ENCODE measurements at regions not wholly inside any gene's neighbourhood (a gene's known extent, or its start where the extent isn't known, plus 50 kb on each side); places are given as distances from the start of the nearest gene placed in this dataset.

GRCh38 chr22:25508161-25508560, 56.3 kb upstream of the GRK3 start:
- ChIA-PET POLR2A (no interaction called here), CTCF (interaction anchor here (0.6 kb wide), 1 partner anchor 45 kb away, joined by 3 read pairs; no protein-coding TSS in a partner anchor)
- Histone ChIP-seq H3K4me3 (ENCODE audit: low read depth, low read length) (no peak overlapping the region), H3K27me3 (ENCODE audit: control insufficient read depth, insufficient read depth, low read length) (no peaks in the 10 kb centered on the region), H3K9me3 (ENCODE audit: control insufficient read depth, insufficient read depth, low read length) (no peaks in the 10 kb centered on the region), H3K27ac (ENCODE audit: low read depth, low read length) (no peak overlapping the region)
- TF ChIP-seq CTCF (IDR thresholded peaks at IDR 0.05; ENCODE audit: low read depth, low read length): no peak
- DNase-seq (ENCODE audit: low read depth, low spot score): no peak

GRCh38 chr22:25508761-25509321, 55.6 kb upstream of the GRK3 start:
- Histone ChIP-seq H3K9me3 (ENCODE audit: control insufficient read depth, insufficient read depth, low read length) (no peaks in the 10 kb centered on the region), H3K4me3 (ENCODE audit: low read depth, low read length) (no peak overlapping the region), H3K27me3 (ENCODE audit: control insufficient read depth, insufficient read depth, low read length) (no peaks in the 10 kb centered on the region), H3K27ac (ENCODE audit: low read depth, low read length) (no peak overlapping the region)
- TF ChIP-seq CTCF (IDR thresholded peaks at IDR 0.05; ENCODE audit: low read depth, low read length): no peak
- ChIA-PET CTCF (interaction anchor here (0.6 kb wide), 1 partner anchor 46 kb away, joined by 3 read pairs; no protein-coding TSS in a partner anchor), POLR2A (no interaction called here)
- DNase-seq (ENCODE audit: low read depth, low spot score): no peak

- ChIA-PET POLR2A (no interaction called here), CTCF (interaction anchor here (0.6 kb wide), 1 partner anchor 47 kb away, joined by 3 read pairs; no protein-coding TSS in a partner anchor)
- no peak for DNase-seq (ENCODE audit: low read depth, low spot score)
- Histone ChIP-seq H3K27ac (ENCODE audit: low read depth, low read length) (no peak overlapping the region), H3K4me3 (ENCODE audit: low read depth, low read length) (no peak overlapping the region), H3K27me3 (ENCODE audit: control insufficient read depth, insufficient read depth, low read length) (no peaks in the 10 kb centered on the region), H3K9me3 (ENCODE audit: control insufficient read depth, insufficient read depth, low read length) (no peaks in the 10 kb centered on the region)
- no peak for TF ChIP-seq CTCF (IDR thresholded peaks at IDR 0.05; ENCODE audit: low read depth, low read length)
These were observed 55.1 kb upstream of the GRK3 start for GRCh38 chr22:25509374-25509791.

GRCh38 chr22:25510876-25511275, 53.6 kb upstream of the GRK3 start:
- no peak for TF ChIP-seq CTCF (IDR thresholded peaks at IDR 0.05; ENCODE audit: low read depth, low read length)
- no peak overlapping the region for H3K27ac ChIP-seq (ENCODE audit: low read depth, low read length)
- H3K27me3 ChIP-seq (ENCODE audit: control insufficient read depth, insufficient read depth, low read length): no peaks in the 10 kb centered on the region
- no peaks in the 10 kb centered on the region for H3K9me3 ChIP-seq (ENCODE audit: control insufficient read depth, insufficient read depth, low read length)
- ChIA-PET CTCF (interaction anchor here (1.4 kb wide), 1 partner anchor 262 kb away, joined by 3 read pairs; no protein-coding TSS in a partner anchor), POLR2A (no interaction called here)
- DNase-seq (ENCODE audit: low read depth, low spot score): no peak
- no peak overlapping the region for H3K4me3 ChIP-seq (ENCODE audit: low read depth, low read length)

- ChIA-PET POLR2A (no interaction called here), CTCF (no interaction called here)
- Histone ChIP-seq H3K27ac (ENCODE audit: low read depth, low read length) (no peak overlapping the region), H3K4me3 (ENCODE audit: low read depth, low read length) (no peak overlapping the region), H3K9me3 (ENCODE audit: control insufficient read depth, insufficient read depth, low read length) (no peaks in the 10 kb centered on the region), H3K27me3 (ENCODE audit: control insufficient read depth, insufficient read depth, low read length) (no peaks in the 10 kb centered on the region)
- no peak for TF ChIP-seq CTCF (IDR thresholded peaks at IDR 0.05; ENCODE audit: low read depth, low read length)
- DNase-seq (ENCODE audit: low read depth, low spot score): no peak
These were observed 52.8 kb upstream of the GRK3 start for GRCh38 chr22:25511725-25512124.
